GM23338 (cell line): ENCODE measurements at regions not wholly inside any gene's neighbourhood (a gene's known extent, or its start where the extent isn't known, plus 50 kb on each side); places are given as distances from the start of the nearest gene placed in this dataset.

ENCODE experiments used
- ATAC-seq: fragments of 200-7000 bp; cut with Tn5 transposase; 3 replicates; pipeline ENCODE4 v1.9.1; 2020
- DNase-seq: peaks from one replicate; pipeline ENCODE4 v3.0.0-alpha.2; 2015; ENCODE audit warnings: low spot score
- H2AFZ ChIP-seq: fragments of 200-600 bp; sonication (generic); 2 replicates; pipeline ENCODE4 v1.8.0; 2016; ENCODE audit warnings: antibody characterized with exemption, mild to moderate bottlenecking, moderate library complexity
- H3F3A ChIP-seq: fragments of 200-600 bp; sonication (generic); replicated peaks from 2 replicates; pipeline ENCODE4 v1.8.0; 2017; ENCODE audit warnings: antibody characterized with exemption, mixed run types, low read depth
- H3K27ac ChIP-seq: fragments of 200-600 bp; sonication (generic); 2 replicates; pipeline ENCODE4 v1.6.1; 2016; ENCODE audit warnings: low read depth
- H3K27me3 ChIP-seq: fragments of 200-600 bp; sonication (generic); 2 replicates; pipeline ENCODE4 v1.8.0; 2016; ENCODE audit warnings: mild to moderate bottlenecking, mixed run types, moderate library complexity; ENCODE audit not compliant: insufficient read depth
- H3K36me3 ChIP-seq: fragments of 200-600 bp; sonication (generic); 2 replicates; pipeline ENCODE4 v1.8.0; 2016; ENCODE audit warnings: mild to moderate bottlenecking; ENCODE audit not compliant: insufficient read depth
- H3K4me1 ChIP-seq: fragments of 200-600 bp; sonication (generic); 2 replicates; pipeline ENCODE4 v1.8.0; 2016; ENCODE audit warnings: mild to moderate bottlenecking, moderate library complexity; ENCODE audit not compliant: insufficient read depth
- H3K4me2 ChIP-seq: fragments of 200-600 bp; sonication (generic); 2 replicates; pipeline ENCODE4 v1.7.1; 2017; ENCODE audit warnings: mixed run types
- H3K4me3 ChIP-seq: fragments of 200-600 bp; sonication (generic); 2 replicates; pipeline ENCODE4 v1.6.1; 2016; ENCODE audit warnings: mixed run types
- H3K79me2 ChIP-seq: fragments of 200-600 bp; sonication (generic); replicated peaks from 2 replicates; pipeline ENCODE4 v1.8.0; 2017; ENCODE audit warnings: mild to moderate bottlenecking; ENCODE audit not compliant: insufficient read depth
- H3K9me2 ChIP-seq: fragments of 200-600 bp; sonication (generic); 2 replicates; pipeline ENCODE4 v1.8.0; 2017; ENCODE audit not compliant: insufficient read depth
- H4K20me1 ChIP-seq: fragments of 200-600 bp; sonication (generic); replicated peaks from 2 replicates; pipeline ENCODE4 v1.8.0; 2017; ENCODE audit warnings: mild to moderate bottlenecking; ENCODE audit not compliant: insufficient read depth
- H3K27ac Mint-ChIP-seq: 2 replicates; pipeline ENCODE4 v1.8.0; 2020; ENCODE audit warnings: inconsistent platforms, mild to moderate bottlenecking, moderate library complexity, mixed read lengths
- H3K27me3 Mint-ChIP-seq: 3 replicates; pipeline ENCODE4 v1.8.0; 2022; ENCODE audit warnings: low read depth, mild to moderate bottlenecking, moderate library complexity, mixed read lengths, inconsistent platforms; ENCODE audit not compliant: insufficient read depth, poor library complexity
- H3K36me3 Mint-ChIP-seq: 3 replicates; pipeline ENCODE4 v1.8.0; 2021; ENCODE audit warnings: low read depth, mild to moderate bottlenecking, inconsistent platforms, moderate library complexity, mixed read lengths
- H3K4me1 Mint-ChIP-seq: 3 replicates; pipeline ENCODE4 v1.8.0; 2020; ENCODE audit warnings: mild to moderate bottlenecking, inconsistent platforms, mixed read lengths
- H3K4me3 Mint-ChIP-seq: 3 replicates; pipeline ENCODE4 v1.8.0; 2021; ENCODE audit warnings: moderate library complexity, mild to moderate bottlenecking, inconsistent platforms, mixed read lengths
- H3K9me3 Mint-ChIP-seq: 3 replicates; pipeline ENCODE4 v1.8.0; 2020; ENCODE audit warnings: moderate library complexity, mild to moderate bottlenecking, inconsistent platforms, mixed read lengths
- CREB1 ChIP-seq: fragments of 250-450 bp; sonication (Bioruptor Pico); IDR thresholded peaks from 2 replicates; pipeline ENCODE4 v1.5.0; 2020; ENCODE audit warnings: low read depth, mild to moderate bottlenecking, moderate library complexity
- CTCF ChIP-seq, 2 experiments: fragments of 200-600 bp in 1 of 2; sonication (generic) in 1 of 2; conservative IDR thresholded peaks; 2 replicates each; pipeline versions ENCODE4 v1.5.1 to v1.6.1; 2016 to 2017; ENCODE audit warnings: antibody characterized with exemption in 2 of 2, low read depth in 2 of 2, mild to moderate bottlenecking in 2 of 2, moderate library complexity in 1 of 2
- EZH2 ChIP-seq: fragments of 200-600 bp; sonication (generic); IDR thresholded peaks from one replicate; pipeline ENCODE4 v1.8.0; 2017; ENCODE audit warnings: antibody characterized with exemption, mild to moderate bottlenecking, low read depth; ENCODE audit not compliant: unreplicated experiment
- EZH2phosphoT487 ChIP-seq: fragments of 200-600 bp; sonication (generic); IDR thresholded peaks from one replicate; pipeline ENCODE4 v1.8.1; 2018; ENCODE audit warnings: antibody characterized with exemption; ENCODE audit not compliant: unreplicated experiment
- ZNF114 ChIP-seq: fragments of 250-450 bp; sonication (Bioruptor Pico); IDR thresholded peaks from 2 replicates; pipeline ENCODE4 v1.5.0; 2020; ENCODE audit warnings: mild to moderate bottlenecking, moderate library complexity
- ZNF331 ChIP-seq: fragments of 250-450 bp; sonication (Bioruptor Pico); IDR thresholded peaks from 2 replicates; pipeline ENCODE4 v1.5.0; 2020; ENCODE audit warnings: low read depth, mild to moderate bottlenecking, moderate library complexity
- ZNF462 ChIP-seq: fragments of 250-450 bp; sonication (Bioruptor Pico); IDR thresholded peaks from 2 replicates; pipeline ENCODE4 v1.5.0; 2020; ENCODE audit warnings: mild to moderate bottlenecking, moderate library complexity
- TF ChIP-seq, protein P1 (sequence below): IDR thresholded peaks from 2 replicates; pipeline ENCODE4 v1.6.1; 2016; ENCODE audit warnings: antibody characterized with exemption

GRCh38 chr4:82200046-82200445 lies 173.7 kb downstream of the HNRNPD start:
- Histone ChIP-seq H3K4me2 (no peak overlapping the region), H3K9me2 (no peaks in the 10 kb centered on the region), H3F3A (no peaks in the 10 kb centered on the region), H4K20me1 (no peaks in the 10 kb centered on the region), H3K36me3 (no peaks in the 10 kb centered on the region), H3K27ac (no peak overlapping the region), H3K4me1 (no peaks in the 10 kb centered on the region), H3K4me3 (no peak overlapping the region), H2AFZ (no peak overlapping the region), H3K27me3 (no peaks in the 10 kb centered on the region), H3K79me2 (no peaks in the 10 kb centered on the region)
- Mint-ChIP-seq H3K36me3 (peaks cover 2% of the 10 kb centered on the region; the same call in 2 of the 3 replicates), H3K4me1 (no peaks in the 10 kb centered on the region; the same call in 2 of the 3 replicates), H3K9me3 (peaks cover 5% of the 10 kb centered on the region), H3K4me3 (no peak overlapping the region), H3K27ac (no peak overlapping the region), H3K27me3 (no peaks in the 10 kb centered on the region)
- TF ChIP-seq, protein P1, sequence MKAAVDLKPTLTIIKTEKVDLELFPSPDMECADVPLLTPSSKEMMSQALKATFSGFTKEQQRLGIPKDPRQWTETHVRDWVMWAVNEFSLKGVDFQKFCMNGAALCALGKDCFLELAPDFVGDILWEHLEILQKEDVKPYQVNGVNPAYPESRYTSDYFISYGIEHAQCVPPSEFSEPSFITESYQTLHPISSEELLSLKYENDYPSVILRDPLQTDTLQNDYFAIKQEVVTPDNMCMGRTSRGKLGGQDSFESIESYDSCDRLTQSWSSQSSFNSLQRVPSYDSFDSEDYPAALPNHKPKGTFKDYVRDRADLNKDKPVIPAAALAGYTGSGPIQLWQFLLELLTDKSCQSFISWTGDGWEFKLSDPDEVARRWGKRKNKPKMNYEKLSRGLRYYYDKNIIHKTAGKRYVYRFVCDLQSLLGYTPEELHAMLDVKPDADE = no peak
- TF ChIP-seq EZH2 (no peak), ZNF462 (CRISPR knock-in tag) (no peak), ZNF331 (CRISPR knock-in tag) (no peak), CTCF (conservative IDR thresholded peaks at IDR 0.05; ENCODE audit: low read depth in 2 of 2) (no peak), ZNF114 (CRISPR knock-in tag) (no peak), EZH2phosphoT487 (no peak), CREB1 (CRISPR knock-in tag) (no peak)
- DNase-seq = no peak
- no peak for ATAC-seq
